GM12878 (cell line): ENCODE measurements at regions not wholly inside any gene's neighbourhood (a gene's known extent, or its start where the extent isn't known, plus 50 kb on each side); places are given as distances from the start of the nearest gene placed in this dataset.

Experiments
- ATAC-seq: fragments of 200-7000 bp; cut with Tn5 transposase; 3 replicates; pipeline ENCODE4 v1.9.1; 2020; ENCODE audit warnings: mild to moderate bottlenecking, moderate library complexity
- BruUV-seq: library from RNA; stranded (reverse); fragments of 400-500 nt; replicated peaks from 2 replicates; lab custom pipeline; 2021; lab: Mats Ljungman, UMichigan
- CTCF ChIA-PET: fragments of 300-600 bp; sonication (Branson Sonifier 250); formaldehyde crosslinking; extraction: SDS; loops from one replicate; lab custom pipeline; 2021; ENCODE audit warnings: inconsistent platforms; lab: Yijun Ruan, JAX
- POLR2A ChIA-PET: fragments of 350-600 bp; formaldehyde crosslinking; extraction: SDS; loops from one replicate; lab custom pipeline; 2021; ENCODE audit warnings: inconsistent platforms; lab: Charles Lee
- RAD21 ChIA-PET: fragments of 300-600 bp; sonication (Branson Sonifier 250); formaldehyde crosslinking; loops from one replicate; lab custom pipeline; 2023; ENCODE audit warnings: antibody characterized with exemption; ENCODE audit not compliant: unreplicated experiment; lab: Charles Lee
- SMC1A ChIA-PET: fragments of 300-600 bp; sonication (Branson Sonifier 250); formaldehyde crosslinking; loops from one replicate; lab custom pipeline; 2023; ENCODE audit not compliant: unreplicated experiment, uncharacterized antibody; lab: Charles Lee
- DNase-seq: peaks from one replicate; pipeline ENCODE4 v3.0.0-alpha.2; 2011; ENCODE audit warnings: low read depth, low spot score
- FAIRE-seq: peaks from 3 replicates; lab custom pipeline; 2011; peaks lifted over from hg19 to GRCh38; lab: Jason Lieb, UNC
- H2AFZ ChIP-seq: 2 replicates; pipeline ENCODE4 v1.6.0; 2011; ENCODE audit warnings: low read depth, low read length, control low read depth; ENCODE audit not compliant: control insufficient read depth
- H3K27ac ChIP-seq: 2 replicates; pipeline ENCODE4 v1.5.1; 2011; ENCODE audit warnings: control low read depth; ENCODE audit not compliant: control insufficient read depth, insufficient read depth
- H3K27me3 ChIP-seq, 2 experiments: replicated peaks in 1 of 2; 2 replicates each; pipeline versions ENCODE4 v1.6.0 to v1.6.1; 2011; ENCODE audit warnings: low read length in 1 of 2; ENCODE audit not compliant: control insufficient read depth in 2 of 2, insufficient read depth in 2 of 2
- H3K36me3 ChIP-seq, 2 experiments: 2 replicates each; pipeline ENCODE4 v1.5.1; 2011; ENCODE audit warnings: low read length in 1 of 2; ENCODE audit not compliant: control insufficient read depth in 2 of 2, insufficient read depth in 2 of 2
- H3K4me1 ChIP-seq: 2 replicates; pipeline ENCODE4 v1.6.1; 2011; ENCODE audit warnings: mild to moderate bottlenecking, low read length, moderate library complexity, mixed read lengths; ENCODE audit not compliant: control insufficient read depth, insufficient read depth
- H3K4me2 ChIP-seq: 2 replicates; pipeline ENCODE4 v1.6.0; 2011; ENCODE audit warnings: control low read depth; ENCODE audit not compliant: control insufficient read depth, insufficient read depth
- H3K4me3 ChIP-seq: fragments of 200-600 bp; sonication (generic); 2 replicates; pipeline ENCODE4 v1.5.1; 2016
- H3K79me2 ChIP-seq: 2 replicates; pipeline ENCODE4 v1.6.0; 2011; ENCODE audit warnings: low read length; ENCODE audit not compliant: control insufficient read depth, insufficient read depth
- H3K9ac ChIP-seq: 2 replicates; pipeline ENCODE4 v1.8.0; 2011; ENCODE audit warnings: low read length, control low read depth, mixed read lengths; ENCODE audit not compliant: control insufficient read depth, insufficient read depth
- H3K9me3 ChIP-seq: replicated peaks from 3 replicates; pipeline ENCODE4 v1.5.1; 2011; ENCODE audit warnings: mild to moderate bottlenecking, low read length; ENCODE audit not compliant: control insufficient read depth, insufficient read depth
- H4K20me1 ChIP-seq: 2 replicates; pipeline ENCODE4 v1.6.0; 2011; ENCODE audit not compliant: control insufficient read depth, insufficient read depth
- BCL11A ChIP-seq: IDR thresholded peaks from 2 replicates; pipeline ENCODE4 v1.6.1; 2011; ENCODE audit warnings: low read depth, low read length
- BRCA1 ChIP-seq: IDR thresholded peaks from 2 replicates; pipeline ENCODE4 v1.6.1; 2011; ENCODE audit warnings: low read depth, low read length, improper control_type of control experiment
- EED ChIP-seq: sonication (generic); IDR thresholded peaks from 2 replicates; pipeline ENCODE4 v1.6.1; 2016; ENCODE audit warnings: antibody characterized with exemption, low read depth
- EP300 ChIP-seq, 2 experiments: fragments of 150-350 bp in 1 of 2; IDR thresholded peaks; 2 replicates each; pipeline ENCODE4 v1.6.1; 2011 to 2012; ENCODE audit warnings: low read depth in 2 of 2, low read length in 2 of 2, borderline replicate concordance in 1 of 2, improper control_type of control experiment in 1 of 2, inconsistent platforms in 1 of 2; ENCODE audit not compliant: control insufficient read depth in 1 of 2
- KDM1A ChIP-seq: fragments of 200-600 bp; sonication (generic); IDR thresholded peaks from 2 replicates; pipeline ENCODE4 v1.6.1; 2016; ENCODE audit warnings: borderline replicate concordance
- MYB ChIP-seq: fragments of 150-350 bp; IDR thresholded peaks from 2 replicates; pipeline ENCODE4 v1.6.1; 2014; ENCODE audit warnings: mild to moderate bottlenecking, low read depth, low read length, borderline replicate concordance
- PAX8 ChIP-seq: fragments of 450-650 bp; IDR thresholded peaks from 2 replicates; pipeline ENCODE4 v1.6.1; 2017; ENCODE audit warnings: mild to moderate bottlenecking, moderate library complexity
- PBX3 ChIP-seq: IDR thresholded peaks from 2 replicates; pipeline ENCODE4 v1.6.1; 2011; ENCODE audit warnings: mild to moderate bottlenecking, low read depth, low read length, moderate library complexity; ENCODE audit not compliant: insufficient replicate concordance
- POLR2A ChIP-seq: IDR thresholded peaks from 2 replicates; pipeline ENCODE4 v1.6.1; 2011; ENCODE audit warnings: low read depth, mild to moderate bottlenecking, low read length
- RB1 ChIP-seq: fragments of 450-650 bp; formaldehyde crosslinking; IDR thresholded peaks from 2 replicates; pipeline ENCODE4 v1.6.1; 2017; ENCODE audit warnings: mild to moderate bottlenecking, borderline replicate concordance
- RELA ChIP-seq: fragments of 450-650 bp; IDR thresholded peaks from 2 replicates; pipeline ENCODE4 v1.8.0; 2014; ENCODE audit warnings: borderline replicate concordance; ENCODE audit not compliant: partially characterized antibody
- SMC3 ChIP-seq: IDR thresholded peaks from 2 replicates; pipeline ENCODE4 v1.6.1; 2011; ENCODE audit warnings: low read length, improper control_type of control experiment, borderline replicate concordance
- SRF ChIP-seq, 2 experiments: IDR thresholded peaks; 2 replicates each; pipeline ENCODE4 v1.6.1; 2011; ENCODE audit warnings: low read depth in 2 of 2, low read length in 2 of 2, mild to moderate bottlenecking in 1 of 2, moderate library complexity in 1 of 2
- SUPT20H ChIP-seq: IDR thresholded peaks from 2 replicates; pipeline ENCODE4 v1.6.1; 2011; ENCODE audit warnings: low read depth, mild to moderate bottlenecking, low read length, moderate library complexity, borderline replicate concordance; ENCODE audit not compliant: control insufficient read depth
- TCF7 ChIP-seq: IDR thresholded peaks from 2 replicates; pipeline ENCODE4 v1.6.1; 2014; ENCODE audit warnings: antibody characterized with exemption, borderline replicate concordance
- YY1 ChIP-seq: IDR thresholded peaks from 2 replicates; pipeline ENCODE4 v1.6.1; 2011; ENCODE audit warnings: low read depth, mild to moderate bottlenecking, low read length
- WGBS: methylation state at CpG from one replicate; pipeline ENCODE4 v1.1.6; 2016; ENCODE audit warnings: low lambda C conversion rate; ENCODE audit not compliant: insufficient replicate concordance, insufficient coverage; ENCODE audit errors: missing lambda C conversion rate; 5-methylcytosine and 5-hydroxymethylcytosine counted together
- in situ Hi-C: fragments of 300-500 bp; cut with MboI; formaldehyde crosslinking; loops from 9 replicates; pipeline ENCODE4 v1.14.3; 2018; ENCODE audit warnings: mixed read lengths
- intact Hi-C: fragments of 100-400 bp; cut with micrococcal nuclease; formaldehyde crosslinking; loops from one replicate; pipeline ENCODE4 v1.14.2; 2022; ENCODE audit not compliant: unreplicated experiment
- TF ChIP-seq, protein P1 (sequence below): IDR thresholded peaks from 2 replicates; pipeline ENCODE4 v1.6.1; 2012; ENCODE audit warnings: low read length, inconsistent platforms
- TF ChIP-seq, protein P2 (sequence below): fragments of 450-650 bp; IDR thresholded peaks from 2 replicates; pipeline ENCODE4 v1.6.1; 2016; ENCODE audit warnings: mild to moderate bottlenecking
- TF ChIP-seq, protein P3 (sequence below): IDR thresholded peaks from 2 replicates; pipeline ENCODE4 v1.6.1; 2011; ENCODE audit warnings: low read depth, mild to moderate bottlenecking, low read length, moderate library complexity, borderline replicate concordance; ENCODE audit errors: extremely low read depth

DNA sequence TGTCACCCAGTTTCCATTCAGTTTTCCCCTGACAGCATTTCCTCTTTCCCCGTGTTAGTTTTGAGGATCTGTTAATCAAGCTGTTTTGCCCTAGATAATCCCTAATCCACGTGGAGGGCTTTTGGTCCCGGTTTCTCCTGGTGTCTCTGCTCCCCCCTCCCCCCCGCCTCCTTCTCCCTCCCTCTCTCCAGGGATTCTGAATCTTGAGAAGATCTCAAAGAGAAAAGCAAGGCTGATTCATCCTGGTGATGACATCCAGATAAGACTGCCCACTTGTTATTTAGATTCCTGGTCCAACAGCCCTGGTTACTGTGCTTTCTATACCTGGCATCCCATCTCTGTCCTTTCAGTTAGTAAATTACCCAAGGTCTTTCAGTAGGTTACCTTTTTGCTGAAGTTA is 59.4 kb downstream of the KCNA4 start:
- Histone ChIP-seq H4K20me1 (no peaks in the 10 kb centered on the region), H3K4me2 (no peak overlapping the region), H3K9ac (no peak overlapping the region), H3K4me3 (no peak overlapping the region), H3K27ac (no peak overlapping the region), H3K27me3 (no peaks in the 10 kb centered on the region), H3K9me3 (no peaks in the 10 kb centered on the region), H2AFZ (no peak overlapping the region), H3K79me2 (no peaks in the 10 kb centered on the region), H3K36me3 (no peaks in the 10 kb centered on the region), H3K4me1 (no peaks in the 10 kb centered on the region)
- TF ChIP-seq POLR2A: no peak
- TF ChIP-seq BRCA1: no peak
- TF ChIP-seq, protein P1, sequence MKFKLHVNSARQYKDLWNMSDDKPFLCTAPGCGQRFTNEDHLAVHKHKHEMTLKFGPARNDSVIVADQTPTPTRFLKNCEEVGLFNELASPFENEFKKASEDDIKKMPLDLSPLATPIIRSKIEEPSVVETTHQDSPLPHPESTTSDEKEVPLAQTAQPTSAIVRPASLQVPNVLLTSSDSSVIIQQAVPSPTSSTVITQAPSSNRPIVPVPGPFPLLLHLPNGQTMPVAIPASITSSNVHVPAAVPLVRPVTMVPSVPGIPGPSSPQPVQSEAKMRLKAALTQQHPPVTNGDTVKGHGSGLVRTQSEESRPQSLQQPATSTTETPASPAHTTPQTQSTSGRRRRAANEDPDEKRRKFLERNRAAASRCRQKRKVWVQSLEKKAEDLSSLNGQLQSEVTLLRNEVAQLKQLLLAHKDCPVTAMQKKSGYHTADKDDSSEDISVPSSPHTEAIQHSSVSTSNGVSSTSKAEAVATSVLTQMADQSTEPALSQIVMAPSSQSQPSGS: no peak
- TF ChIP-seq KDM1A: no peak
- no peak for TF ChIP-seq EP300 (IDR thresholded peaks at IDR 0.05; ENCODE audit: borderline replicate concordance in 1 of 2, control insufficient read depth in 1 of 2, low read depth in 2 of 2, low read length in 2 of 2)
- TF ChIP-seq, protein P2, sequence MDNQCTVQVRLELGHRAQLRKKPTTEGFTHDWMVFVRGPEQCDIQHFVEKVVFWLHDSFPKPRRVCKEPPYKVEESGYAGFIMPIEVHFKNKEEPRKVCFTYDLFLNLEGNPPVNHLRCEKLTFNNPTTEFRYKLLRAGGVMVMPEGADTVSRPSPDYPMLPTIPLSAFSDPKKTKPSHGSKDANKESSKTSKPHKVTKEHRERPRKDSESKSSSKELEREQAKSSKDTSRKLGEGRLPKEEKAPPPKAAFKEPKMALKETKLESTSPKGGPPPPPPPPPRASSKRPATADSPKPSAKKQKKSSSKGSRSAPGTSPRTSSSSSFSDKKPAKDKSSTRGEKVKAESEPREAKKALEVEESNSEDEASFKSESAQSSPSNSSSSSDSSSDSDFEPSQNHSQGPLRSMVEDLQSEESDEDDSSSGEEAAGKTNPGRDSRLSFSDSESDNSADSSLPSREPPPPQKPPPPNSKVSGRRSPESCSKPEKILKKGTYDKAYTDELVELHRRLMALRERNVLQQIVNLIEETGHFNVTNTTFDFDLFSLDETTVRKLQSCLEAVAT: no peak
- TF ChIP-seq SRF (IDR thresholded peaks at IDR 0.05; ENCODE audit: low read depth in 2 of 2, low read length in 2 of 2): no peak
- no peak for TF ChIP-seq PAX8
- no peak for TF ChIP-seq SMC3
- no peak for TF ChIP-seq TCF7
- no peak for TF ChIP-seq EED
- no peak for TF ChIP-seq YY1
- no peak for TF ChIP-seq MYB
- TF ChIP-seq, protein P3, sequence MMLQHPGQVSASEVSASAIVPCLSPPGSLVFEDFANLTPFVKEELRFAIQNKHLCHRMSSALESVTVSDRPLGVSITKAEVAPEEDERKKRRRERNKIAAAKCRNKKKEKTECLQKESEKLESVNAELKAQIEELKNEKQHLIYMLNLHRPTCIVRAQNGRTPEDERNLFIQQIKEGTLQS: no peak
- no peak for TF ChIP-seq RELA
- TF ChIP-seq BCL11A: no peak
- TF ChIP-seq RB1: no peak
- no peak for TF ChIP-seq PBX3
- TF ChIP-seq SUPT20H: no peak
- ATAC-seq: no peak
- 0% methylated on average over 4 of the region's 4 CpGs for WGBS
- ChIA-PET SMC1A (no interaction called here), RAD21 (no interaction called here), CTCF (no interaction called here), POLR2A (no interaction called here)
- intact Hi-C loops: no loop called here
- FAIRE-seq: no peak
- BruUV-seq: no TSS peak
- in situ Hi-C loops: no loop called here
- no peak for DNase-seq
